Gastroesophageal sphincter (tissue), 4 donors: ENCODE measurements at regions not wholly inside any gene's neighbourhood (a gene's known extent, or its start where the extent isn't known, plus 50 kb on each side); places are given as distances from the start of the nearest gene placed in this dataset.

Experiments used
- ATAC-seq: fragments of 150-250 bp; one replicate; pipeline ENCODE4 v1.9.1; 2016; ENCODE audit warnings: mild to moderate bottlenecking, moderate library complexity
- H3K27ac ChIP-seq, 4 donors: fragments of 200-600 bp; sonication (generic) in 3 of 4; 1 replicate in 3 of 4; 2 replicates in 1 of 4; pipeline ENCODE4 v1.5.1; 2016 to 2019
- H3K27me3 ChIP-seq: fragments of 200-600 bp; sonication (generic); one replicate; pipeline ENCODE4 v1.5.1; 2019
- H3K36me3 ChIP-seq, 2 donors: fragments of 200-600 bp; sonication (generic); one replicate each; pipeline ENCODE4 v1.5.1; 2019; ENCODE audit warnings: control low read depth in 1 of 2
- H3K4me1 ChIP-seq, 3 donors: fragments of 200-600 bp; sonication (generic); 1 replicate in 2 of 3; 2 replicates in 1 of 3; pipeline ENCODE4 v1.5.1; 2016 to 2019; ENCODE audit warnings: control low read depth in 2 of 3
- H3K4me3 ChIP-seq, 2 donors: fragments of 200-600 bp; sonication (generic); one replicate each; pipeline ENCODE4 v1.5.1; 2019; ENCODE audit warnings: mild to moderate bottlenecking in 1 of 2, moderate library complexity in 1 of 2
- H3K9me3 ChIP-seq, 3 donors: fragments of 200-600 bp; sonication (generic); one replicate each; pipeline ENCODE4 v1.5.1; 2017 to 2019; ENCODE audit warnings: control low read depth in 2 of 3
- CTCF ChIP-seq, 4 experiments: fragments of 200-600 bp in 2 of 4; fragments of 450-650 bp in 2 of 4; sonication (generic) in 1 of 4; IDR thresholded peaks; one replicate each; pipeline ENCODE4 v1.5.1; 2017 to 2019; ENCODE audit warnings: antibody characterized with exemption in 4 of 4, mild to moderate bottlenecking in 2 of 4, moderate library complexity in 2 of 4
- EP300 ChIP-seq: sonication (generic); formaldehyde crosslinking; IDR thresholded peaks from one replicate; pipeline ENCODE4 v1.6.1; 2017; ENCODE audit warnings: antibody characterized with exemption, mild to moderate bottlenecking
- POLR2A ChIP-seq, 2 donors: fragments of 450-650 bp; IDR thresholded peaks; one replicate each; pipeline ENCODE4 v1.6.1; 2017; ENCODE audit warnings: antibody characterized with exemption in 2 of 2, mild to moderate bottlenecking in 2 of 2, moderate library complexity in 1 of 2
- POLR2AphosphoS5 ChIP-seq: sonication (generic); formaldehyde crosslinking; IDR thresholded peaks from one replicate; pipeline ENCODE4 v1.6.1; 2017; ENCODE audit warnings: antibody characterized with exemption
- WGBS, 2 donors: methylation state at CpG; one replicate each; pipeline ENCODE4 v1.1.5; 2018; ENCODE audit warnings: low coverage in 1 of 2; 5-methylcytosine and 5-hydroxymethylcytosine counted together

DNA sequence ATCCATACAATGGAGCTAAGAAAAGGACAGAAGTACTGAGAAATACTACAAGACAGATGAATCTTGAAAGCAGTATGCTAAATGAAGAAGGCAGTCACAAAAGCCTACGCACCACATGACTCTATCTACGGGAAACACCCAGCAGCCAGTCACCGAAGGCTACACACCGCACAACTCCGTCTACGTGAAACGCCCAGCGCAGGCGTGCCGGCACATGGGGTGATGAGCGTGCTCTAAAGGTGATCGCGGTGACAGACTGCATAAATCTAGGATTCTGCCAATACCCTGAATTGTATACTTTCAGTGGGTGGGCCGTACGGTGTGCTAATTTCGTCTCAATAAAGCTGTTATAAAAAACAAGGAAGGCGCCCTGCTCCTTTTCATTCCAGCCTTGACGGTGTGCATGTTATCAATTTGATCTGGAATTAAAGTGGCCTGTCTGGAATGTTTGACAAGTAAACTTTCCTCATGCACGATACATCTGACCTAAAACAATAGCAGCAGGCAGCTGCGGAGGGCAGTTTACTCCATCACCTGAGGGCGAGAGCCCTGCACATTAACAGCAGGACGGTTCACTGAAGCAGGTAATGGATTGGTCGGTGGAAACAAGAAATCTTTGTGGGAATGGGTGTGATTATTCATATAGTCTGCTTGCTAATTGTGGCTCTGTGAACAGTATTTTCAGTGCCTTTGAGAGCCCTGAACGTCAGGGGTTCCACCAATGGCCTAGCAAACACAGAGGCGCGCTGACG is 86.2 kb upstream of the SALL3 start:
- 77 to 81% methylated on average over 13 to 27 of the region's 27 CpGs for WGBS, 2 donors
- Histone ChIP-seq H3K4me3 (no peak overlapping the region), H3K36me3 (no peaks in the 10 kb centered on the region), H3K27ac (no peak overlapping the region), H3K9me3 (peaks cover 0 to 37% (median 0%) of the 10 kb centered on the region in 3 donors), H3K4me1 (no peaks in the 10 kb centered on the region), H3K27me3 (no peaks in the 10 kb centered on the region)
- TF ChIP-seq CTCF (IDR thresholded peaks at IDR 0.05) (no peak), POLR2A (IDR thresholded peaks at IDR 0.05) (no peak), POLR2AphosphoS5 (no peak), EP300 (no peak)
- ATAC-seq, result no peak

DNA sequence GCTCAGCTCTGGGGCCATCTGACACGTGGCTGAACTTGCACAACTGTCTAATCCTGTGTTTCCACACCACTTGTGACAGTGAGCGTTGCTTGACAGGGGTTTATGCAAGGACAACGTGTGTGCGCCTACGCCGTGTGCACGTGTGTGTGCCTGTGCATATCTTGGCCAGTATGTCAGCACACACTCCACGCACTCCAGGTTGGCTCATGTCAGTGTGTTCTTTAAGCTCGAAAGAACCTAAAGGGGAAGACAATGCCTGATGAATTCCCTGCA is 85.6 kb upstream of the SALL3 start:
- TF ChIP-seq POLR2AphosphoS5 (no peak), POLR2A (IDR thresholded peaks at IDR 0.05) (no peak), CTCF (IDR thresholded peaks at IDR 0.05) (no peak), EP300 (no peak)
- Histone ChIP-seq H3K27ac (no peak overlapping the region), H3K36me3 (no peaks in the 10 kb centered on the region), H3K27me3 (no peaks in the 10 kb centered on the region), H3K4me1 (no peaks in the 10 kb centered on the region), H3K9me3 (peaks cover 0 to 31% (median 0%) of the 10 kb centered on the region in 3 donors), H3K4me3 (no peak overlapping the region)
- WGBS, 2 donors, result 47 to 70% methylated on average over 2 to 5 of the region's 9 CpGs
- ATAC-seq, result no peak

- Histone ChIP-seq H3K4me3 (no peak overlapping the region), H3K27me3 (no peaks in the 10 kb centered on the region), H3K9me3 (peaks cover 0 to 17% (median 0%) of the 10 kb centered on the region in 3 donors), H3K36me3 (no peaks in the 10 kb centered on the region), H3K27ac (no peak overlapping the region), H3K4me1 (no peaks in the 10 kb centered on the region)
- TF ChIP-seq EP300 (no peak), CTCF (IDR thresholded peaks at IDR 0.05) (no peak), POLR2A (IDR thresholded peaks at IDR 0.05) (no peak)
- WGBS, 2 donors, result 77 to 85% methylated on average over 5 to 13 of the region's 22 CpGs
- ATAC-seq, result no peak
Measured at GRCh38 chr18:78895207-78896001, 84.2 kb upstream of the SALL3 start.

- H3K36me3 ChIP-seq, result no peaks in the 10 kb centered on the region
- H3K27me3 ChIP-seq, result no peaks in the 10 kb centered on the region
- H3K27ac ChIP-seq, result no peak overlapping the region
- no peak for ATAC-seq
- peaks cover 0 to 13% (median 0%) of the 10 kb centered on the region in 3 donors for H3K9me3 ChIP-seq
- 68 to 75% methylated on average over 4 to 18 of the region's 22 CpGs for WGBS, 2 donors
- TF ChIP-seq EP300, result no peak
- no peak for TF ChIP-seq POLR2AphosphoS5
- no peak for TF ChIP-seq CTCF (IDR thresholded peaks at IDR 0.05)
- no peak overlapping the region for H3K4me3 ChIP-seq
- no peaks in the 10 kb centered on the region for H3K4me1 ChIP-seq
Measured at GRCh38 chr18:78896111-78896905, 83.3 kb upstream of the SALL3 start.
